ENCODE measurements at regions not wholly inside any gene's neighbourhood (a gene's known extent, or its start where the extent isn't known, plus 50 kb on each side); places are given as distances from the start of the nearest gene placed in this dataset.

DNA sequence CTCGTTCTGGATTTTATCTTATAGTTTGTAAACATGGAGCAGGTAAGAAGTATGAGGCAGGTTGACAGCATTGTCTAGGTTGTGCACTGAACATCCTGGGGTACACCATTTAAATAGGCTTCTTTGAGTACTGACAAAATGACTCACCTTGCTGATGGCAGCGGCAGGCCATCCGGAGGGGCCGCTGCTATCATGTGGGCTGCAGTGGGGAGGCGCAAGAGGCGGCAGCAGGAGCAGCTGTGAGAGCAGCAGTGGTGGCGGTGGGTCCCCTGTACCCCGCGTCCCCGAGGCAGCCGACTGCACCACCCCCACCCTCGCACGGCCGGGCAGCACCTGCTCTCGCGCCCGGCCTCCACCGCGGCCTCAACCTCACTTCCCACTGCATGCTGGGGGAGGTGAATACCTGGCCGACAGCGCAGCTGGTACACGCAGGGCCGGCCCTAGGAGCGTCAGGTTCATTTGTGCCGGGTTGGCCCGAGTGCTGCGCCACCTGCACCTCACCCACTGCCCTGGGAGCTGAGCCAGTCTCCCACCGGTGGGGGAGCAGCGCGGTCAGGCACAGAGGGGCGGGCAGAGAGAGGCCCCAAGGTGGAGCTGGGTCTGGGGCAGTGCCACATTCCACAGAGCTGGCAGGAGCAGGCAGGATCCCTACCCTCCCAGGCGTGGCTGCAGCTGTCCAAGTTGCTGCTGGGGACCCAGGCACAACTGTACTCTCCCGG lies 154.5 kb upstream of the RBMS1 start:
- no peak for DNase-seq
- H3K27me3 ChIP-seq (replicated peaks; ENCODE audit: control insufficient read depth, insufficient read depth, low read length) = no peaks in the 10 kb centered on the region
- H3K27ac Mint-ChIP-seq (ENCODE audit: unreplicated experiment) = no peak overlapping the region
- no peaks in the 10 kb centered on the region for H3K9me3 ChIP-seq
- no peaks in the 10 kb centered on the region for H3K9me3 Mint-ChIP-seq (ENCODE audit: unreplicated experiment)
- H3K4me1 Mint-ChIP-seq (ENCODE audit: low read depth, unreplicated experiment) = peaks cover 16% of the 10 kb centered on the region
- H3K4me3 Mint-ChIP-seq (ENCODE audit: unreplicated experiment) = no peak overlapping the region
- BruUV-seq (replicated peaks) = no TSS peak
- H3K36me3 ChIP-seq (ENCODE audit: control insufficient read depth, insufficient read depth, low read length) = no peaks in the 10 kb centered on the region
- H3K4me1 ChIP-seq = no peaks in the 10 kb centered on the region
- H3K4me3 ChIP-seq (ENCODE audit: low read depth, low read length) = no peak overlapping the region
- no peaks in the 10 kb centered on the region for H3K36me3 Mint-ChIP-seq (ENCODE audit: insufficient read depth, unreplicated experiment)
- TF ChIP-seq, protein P1, sequence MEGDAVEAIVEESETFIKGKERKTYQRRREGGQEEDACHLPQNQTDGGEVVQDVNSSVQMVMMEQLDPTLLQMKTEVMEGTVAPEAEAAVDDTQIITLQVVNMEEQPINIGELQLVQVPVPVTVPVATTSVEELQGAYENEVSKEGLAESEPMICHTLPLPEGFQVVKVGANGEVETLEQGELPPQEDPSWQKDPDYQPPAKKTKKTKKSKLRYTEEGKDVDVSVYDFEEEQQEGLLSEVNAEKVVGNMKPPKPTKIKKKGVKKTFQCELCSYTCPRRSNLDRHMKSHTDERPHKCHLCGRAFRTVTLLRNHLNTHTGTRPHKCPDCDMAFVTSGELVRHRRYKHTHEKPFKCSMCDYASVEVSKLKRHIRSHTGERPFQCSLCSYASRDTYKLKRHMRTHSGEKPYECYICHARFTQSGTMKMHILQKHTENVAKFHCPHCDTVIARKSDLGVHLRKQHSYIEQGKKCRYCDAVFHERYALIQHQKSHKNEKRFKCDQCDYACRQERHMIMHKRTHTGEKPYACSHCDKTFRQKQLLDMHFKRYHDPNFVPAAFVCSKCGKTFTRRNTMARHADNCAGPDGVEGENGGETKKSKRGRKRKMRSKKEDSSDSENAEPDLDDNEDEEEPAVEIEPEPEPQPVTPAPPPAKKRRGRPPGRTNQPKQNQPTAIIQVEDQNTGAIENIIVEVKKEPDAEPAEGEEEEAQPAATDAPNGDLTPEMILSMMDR (IDR thresholded peaks at IDR 0.05; ENCODE audit: insufficient read depth in 1 of 2, low read depth in 1 of 2, low read length in 1 of 2, severe bottlenecking in 1 of 2, unreplicated experiment in 1 of 2) = no peak
- POLR2A ChIA-PET = no interaction called here
- H3K27me3 Mint-ChIP-seq (ENCODE audit: insufficient read depth, unreplicated experiment) = no peaks in the 10 kb centered on the region
- intact Hi-C loops (cut with micrococcal nuclease; ENCODE audit: unreplicated experiment) = no loop called here
- CTCF ChIA-PET = no interaction called here

DNA sequence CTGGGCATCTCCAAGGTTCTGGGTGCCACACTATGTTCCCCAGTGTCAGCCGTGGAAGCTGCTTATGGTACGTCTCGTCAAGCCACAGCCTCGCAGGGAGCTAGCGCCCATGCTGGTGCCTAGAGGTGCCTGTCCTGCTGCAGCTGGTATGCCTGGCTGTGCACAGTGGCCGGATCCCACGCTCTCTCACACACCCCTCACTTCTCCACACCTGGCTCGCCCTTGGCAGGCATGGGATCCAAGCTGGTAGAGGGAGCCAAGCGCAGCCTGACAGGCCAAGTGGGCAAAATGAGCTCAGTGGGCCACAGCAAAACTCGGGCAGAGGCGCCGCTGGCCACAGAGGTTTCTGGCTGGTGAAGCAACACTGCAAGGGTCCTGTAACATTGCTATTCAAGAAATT lies 156.1 kb upstream of the RBMS1 start:
- Mint-ChIP-seq H3K36me3 (ENCODE audit: insufficient read depth, unreplicated experiment) (no peaks in the 10 kb centered on the region), H3K27me3 (ENCODE audit: insufficient read depth, unreplicated experiment) (no peaks in the 10 kb centered on the region), H3K9me3 (ENCODE audit: unreplicated experiment) (no peaks in the 10 kb centered on the region), H3K4me3 (ENCODE audit: unreplicated experiment) (no peak overlapping the region), H3K27ac (ENCODE audit: unreplicated experiment) (no peak overlapping the region), H3K4me1 (ENCODE audit: low read depth, unreplicated experiment) (peaks cover 16% of the 10 kb centered on the region)
- Histone ChIP-seq H3K36me3 (ENCODE audit: control insufficient read depth, insufficient read depth, low read length) (no peaks in the 10 kb centered on the region), H3K9me3 (no peaks in the 10 kb centered on the region), H3K4me3 (ENCODE audit: low read depth, low read length) (no peak overlapping the region), H3K4me1 (no peaks in the 10 kb centered on the region), H3K27me3 (replicated peaks; ENCODE audit: control insufficient read depth, insufficient read depth, low read length) (no peaks in the 10 kb centered on the region)
- ChIA-PET POLR2A (no interaction called here), CTCF (no interaction called here)
- intact Hi-C loops (cut with micrococcal nuclease; ENCODE audit: unreplicated experiment) = no loop called here
- DNase-seq = no peak
- BruUV-seq (replicated peaks) = no TSS peak
- TF ChIP-seq, protein P1 (IDR thresholded peaks at IDR 0.05; ENCODE audit: insufficient read depth in 1 of 2, low read depth in 1 of 2, low read length in 1 of 2, severe bottlenecking in 1 of 2, unreplicated experiment in 1 of 2) = no peak

DNA sequence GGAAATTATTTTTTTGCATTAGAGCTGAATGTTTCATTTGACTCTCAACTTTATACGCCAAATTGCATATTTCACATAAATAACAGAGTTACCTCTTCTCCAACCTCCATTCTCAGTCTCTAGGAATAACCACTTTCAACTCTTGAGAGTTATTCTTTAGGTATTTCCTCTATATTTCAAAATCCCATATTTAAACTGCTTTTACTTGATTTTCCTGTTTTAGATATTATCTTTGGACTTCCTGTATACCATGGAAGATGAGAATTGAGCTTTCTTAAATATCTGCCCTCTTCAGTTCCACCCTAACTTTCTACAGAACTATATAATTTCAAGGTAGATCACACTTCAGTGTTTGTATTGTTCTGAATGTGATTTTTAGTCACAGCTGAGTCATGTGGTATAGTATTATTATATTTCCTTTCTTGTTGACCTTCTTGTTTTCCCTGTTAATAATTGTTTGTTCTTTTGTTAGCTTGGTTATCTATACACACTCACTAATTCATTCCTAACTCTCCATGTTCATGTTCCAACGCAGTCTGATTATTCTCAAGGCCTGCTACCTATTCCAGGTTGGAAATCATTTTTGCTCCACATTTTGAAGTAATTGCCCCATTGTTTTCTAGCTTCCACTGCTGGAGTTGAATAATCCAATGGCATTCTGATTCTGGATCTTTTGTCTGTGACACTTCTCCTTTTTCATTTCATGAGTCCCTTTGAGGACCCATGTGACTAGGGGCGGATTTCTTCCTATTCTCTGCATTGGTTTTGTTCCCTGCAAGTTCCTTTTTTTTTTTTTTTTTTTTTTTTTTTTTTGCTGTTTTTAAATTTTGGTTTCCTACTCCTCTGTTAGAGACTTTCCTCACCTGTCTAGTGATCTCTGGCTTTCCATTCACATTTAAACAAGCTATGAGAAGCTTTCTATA lies 156.8 kb upstream of the RBMS1 start:
- H3K27me3 ChIP-seq (replicated peaks; ENCODE audit: control insufficient read depth, insufficient read depth, low read length) = no peaks in the 10 kb centered on the region
- TF ChIP-seq, protein P1 (IDR thresholded peaks at IDR 0.05; ENCODE audit: insufficient read depth in 1 of 2, low read depth in 1 of 2, low read length in 1 of 2, severe bottlenecking in 1 of 2, unreplicated experiment in 1 of 2) = no peak
- ChIA-PET POLR2A (no interaction called here), CTCF (no interaction called here)
- no peak overlapping the region for H3K27ac Mint-ChIP-seq (ENCODE audit: unreplicated experiment)
- no peaks in the 10 kb centered on the region for H3K4me1 ChIP-seq
- H3K36me3 ChIP-seq (ENCODE audit: control insufficient read depth, insufficient read depth, low read length) = no peaks in the 10 kb centered on the region
- no peaks in the 10 kb centered on the region for H3K27me3 Mint-ChIP-seq (ENCODE audit: insufficient read depth, unreplicated experiment)
- BruUV-seq (replicated peaks) = no TSS peak
- DNase-seq = no peak
- no peak overlapping the region for H3K4me3 Mint-ChIP-seq (ENCODE audit: unreplicated experiment)
- peaks cover 16% of the 10 kb centered on the region for H3K4me1 Mint-ChIP-seq (ENCODE audit: low read depth, unreplicated experiment)
- H3K9me3 ChIP-seq = no peaks in the 10 kb centered on the region
- H3K4me3 ChIP-seq (ENCODE audit: low read depth, low read length) = no peak overlapping the region
- intact Hi-C loops (cut with micrococcal nuclease; ENCODE audit: unreplicated experiment) = no loop called here
- H3K9me3 Mint-ChIP-seq (ENCODE audit: unreplicated experiment) = no peaks in the 10 kb centered on the region
- H3K36me3 Mint-ChIP-seq (ENCODE audit: insufficient read depth, unreplicated experiment) = no peaks in the 10 kb centered on the region
